ENCODE measurements at regions not wholly inside any gene's neighbourhood (a gene's known extent, or its start where the extent isn't known, plus 50 kb on each side); places are given as distances from the start of the nearest gene placed in this dataset.

DNA sequence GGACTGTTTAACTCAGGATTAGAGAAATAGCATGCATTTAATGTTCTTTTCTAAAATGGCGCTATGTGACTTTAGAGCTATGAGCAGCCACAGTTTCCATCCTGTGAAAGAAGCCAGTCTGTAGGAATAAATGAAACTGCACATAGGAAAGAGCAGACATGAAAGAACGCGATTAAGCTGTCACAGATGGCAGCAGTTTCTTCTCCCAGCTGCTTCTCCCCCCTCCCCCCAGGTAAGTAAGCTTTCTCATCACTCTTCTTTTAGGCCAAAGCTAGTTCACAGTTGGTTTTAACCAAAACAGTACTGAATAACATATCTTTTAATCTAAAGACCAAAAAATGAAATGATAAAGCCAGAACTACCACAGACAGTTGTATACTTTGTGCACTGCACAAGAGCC is 266.4 kb downstream of the KCNA4 start:
- Histone ChIP-seq H3K4me2 (ENCODE audit: low read length) (no peak overlapping the region), H3K36me3 (ENCODE audit: control insufficient read depth in 1 of 2, insufficient read depth in 2 of 2, low read length in 2 of 2) (no peaks in the 10 kb centered on the region), H3K4me1 (ENCODE audit: control insufficient read depth in 1 of 2, insufficient read depth in 2 of 2, low read length in 2 of 2) (no peaks in the 10 kb centered on the region), H3K27ac (ENCODE audit: low read depth, low read length) (no peak overlapping the region), H3K9me3 (ENCODE audit: control insufficient read depth in 1 of 2, insufficient read depth in 1 of 2, low read depth in 1 of 2, low read length in 2 of 2) (peaks cover 0 to 6% of the 10 kb centered on the region in 2 experiments; a peak in 1 of 4 replicates), H3K4me3 (replicated peaks in 1 of 2; ENCODE audit: low read depth in 1 of 2, low read length in 2 of 2) (no peak overlapping the region), H3K9ac (ENCODE audit: low read length) (no peak overlapping the region), H3K27me3 (ENCODE audit: insufficient read depth, low read length) (no peaks in the 10 kb centered on the region), H3K79me2 (ENCODE audit: insufficient read depth, low read length) (no peaks in the 10 kb centered on the region), H2AFZ (ENCODE audit: low read depth, low read length, poor library complexity, severe bottlenecking) (no peak overlapping the region), H4K20me1 (ENCODE audit: insufficient read depth) (no peaks in the 10 kb centered on the region), H3K9me2 (ENCODE audit: insufficient read depth) (no peaks in the 10 kb centered on the region)
- POLR2A ChIA-PET: no interaction called here
- no TSS peak for BruUV-seq (replicated peaks)
- DNase-seq (ENCODE audit: low read depth, low spot score) (no peak), ATAC-seq (no peak)
- RAD21 ChIA-PET (ENCODE audit: low non-redundant PET in 1 of 2, low total read pairs in 2 of 2, uncharacterized antibody in 2 of 2, unreplicated experiment in 2 of 2): no interaction called here
- intact Hi-C loops (cut with micrococcal nuclease): no loop called here
- TF ChIP-seq RAD21 (IDR thresholded peaks at IDR 0.05; ENCODE audit: low read depth): no peak
- TF ChIP-seq SIN3A (IDR thresholded peaks at IDR 0.05; ENCODE audit: low read depth): no peak
- TF ChIP-seq SRF (IDR thresholded peaks at IDR 0.05; ENCODE audit: low read depth): no peak
- TF ChIP-seq, protein P1, sequence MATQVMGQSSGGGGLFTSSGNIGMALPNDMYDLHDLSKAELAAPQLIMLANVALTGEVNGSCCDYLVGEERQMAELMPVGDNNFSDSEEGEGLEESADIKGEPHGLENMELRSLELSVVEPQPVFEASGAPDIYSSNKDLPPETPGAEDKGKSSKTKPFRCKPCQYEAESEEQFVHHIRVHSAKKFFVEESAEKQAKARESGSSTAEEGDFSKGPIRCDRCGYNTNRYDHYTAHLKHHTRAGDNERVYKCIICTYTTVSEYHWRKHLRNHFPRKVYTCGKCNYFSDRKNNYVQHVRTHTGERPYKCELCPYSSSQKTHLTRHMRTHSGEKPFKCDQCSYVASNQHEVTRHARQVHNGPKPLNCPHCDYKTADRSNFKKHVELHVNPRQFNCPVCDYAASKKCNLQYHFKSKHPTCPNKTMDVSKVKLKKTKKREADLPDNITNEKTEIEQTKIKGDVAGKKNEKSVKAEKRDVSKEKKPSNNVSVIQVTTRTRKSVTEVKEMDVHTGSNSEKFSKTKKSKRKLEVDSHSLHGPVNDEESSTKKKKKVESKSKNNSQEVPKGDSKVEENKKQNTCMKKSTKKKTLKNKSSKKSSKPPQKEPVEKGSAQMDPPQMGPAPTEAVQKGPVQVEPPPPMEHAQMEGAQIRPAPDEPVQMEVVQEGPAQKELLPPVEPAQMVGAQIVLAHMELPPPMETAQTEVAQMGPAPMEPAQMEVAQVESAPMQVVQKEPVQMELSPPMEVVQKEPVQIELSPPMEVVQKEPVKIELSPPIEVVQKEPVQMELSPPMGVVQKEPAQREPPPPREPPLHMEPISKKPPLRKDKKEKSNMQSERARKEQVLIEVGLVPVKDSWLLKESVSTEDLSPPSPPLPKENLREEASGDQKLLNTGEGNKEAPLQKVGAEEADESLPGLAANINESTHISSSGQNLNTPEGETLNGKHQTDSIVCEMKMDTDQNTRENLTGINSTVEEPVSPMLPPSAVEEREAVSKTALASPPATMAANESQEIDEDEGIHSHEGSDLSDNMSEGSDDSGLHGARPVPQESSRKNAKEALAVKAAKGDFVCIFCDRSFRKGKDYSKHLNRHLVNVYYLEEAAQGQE (IDR thresholded peaks at IDR 0.05; ENCODE audit: low read depth): no peak
- no peak for TF ChIP-seq CBX3 (IDR thresholded peaks at IDR 0.05; ENCODE audit: low read depth)
- TF ChIP-seq EGR1 (IDR thresholded peaks at IDR 0.05; ENCODE audit: low read depth): no peak
- TF ChIP-seq, protein P2, sequence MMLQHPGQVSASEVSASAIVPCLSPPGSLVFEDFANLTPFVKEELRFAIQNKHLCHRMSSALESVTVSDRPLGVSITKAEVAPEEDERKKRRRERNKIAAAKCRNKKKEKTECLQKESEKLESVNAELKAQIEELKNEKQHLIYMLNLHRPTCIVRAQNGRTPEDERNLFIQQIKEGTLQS (IDR thresholded peaks at IDR 0.05): no peak
- TF ChIP-seq EZH2 (IDR thresholded peaks at IDR 0.05): no peak
- TF ChIP-seq TCF7L2 (IDR thresholded peaks at IDR 0.05; ENCODE audit: borderline replicate concordance, extremely low read depth, insufficient read depth, insufficient read length): no peak
- no peak for TF ChIP-seq ZNF274 (IDR thresholded peaks at IDR 0.05; ENCODE audit: low read depth, low read length)
- TF ChIP-seq, protein P3, sequence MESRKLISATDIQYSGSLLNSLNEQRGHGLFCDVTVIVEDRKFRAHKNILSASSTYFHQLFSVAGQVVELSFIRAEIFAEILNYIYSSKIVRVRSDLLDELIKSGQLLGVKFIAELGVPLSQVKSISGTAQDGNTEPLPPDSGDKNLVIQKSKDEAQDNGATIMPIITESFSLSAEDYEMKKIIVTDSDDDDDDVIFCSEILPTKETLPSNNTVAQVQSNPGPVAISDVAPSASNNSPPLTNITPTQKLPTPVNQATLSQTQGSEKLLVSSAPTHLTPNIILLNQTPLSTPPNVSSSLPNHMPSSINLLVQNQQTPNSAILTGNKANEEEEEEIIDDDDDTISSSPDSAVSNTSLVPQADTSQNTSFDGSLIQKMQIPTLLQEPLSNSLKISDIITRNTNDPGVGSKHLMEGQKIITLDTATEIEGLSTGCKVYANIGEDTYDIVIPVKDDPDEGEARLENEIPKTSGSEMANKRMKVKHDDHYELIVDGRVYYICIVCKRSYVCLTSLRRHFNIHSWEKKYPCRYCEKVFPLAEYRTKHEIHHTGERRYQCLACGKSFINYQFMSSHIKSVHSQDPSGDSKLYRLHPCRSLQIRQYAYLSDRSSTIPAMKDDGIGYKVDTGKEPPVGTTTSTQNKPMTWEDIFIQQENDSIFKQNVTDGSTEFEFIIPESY (IDR thresholded peaks at IDR 0.05; ENCODE audit: extremely low read depth, insufficient replicate concordance, low read length): no peak
- no peak for TF ChIP-seq ZFX (IDR thresholded peaks at IDR 0.05)
- TF ChIP-seq, protein P4, sequence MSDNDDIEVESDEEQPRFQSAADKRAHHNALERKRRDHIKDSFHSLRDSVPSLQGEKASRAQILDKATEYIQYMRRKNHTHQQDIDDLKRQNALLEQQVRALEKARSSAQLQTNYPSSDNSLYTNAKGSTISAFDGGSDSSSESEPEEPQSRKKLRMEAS (IDR thresholded peaks at IDR 0.05): no peak
- no peak for TF ChIP-seq ELF1 (IDR thresholded peaks at IDR 0.05; ENCODE audit: borderline replicate concordance, low read depth)
- TF ChIP-seq EZH2phosphoT487 (IDR thresholded peaks at IDR 0.05; ENCODE audit: borderline replicate concordance): no peak
- CTCF ChIA-PET: no interaction called here
